Panc1 (cell line): ENCODE measurements at regions not wholly inside any gene's neighbourhood (a gene's known extent, or its start where the extent isn't known, plus 50 kb on each side); places are given as distances from the start of the nearest gene placed in this dataset.

Experiments
- ATAC-seq: fragments of 200-7000 bp; cut with Tn5 transposase; 2 replicates; pipeline ENCODE4 v1.9.1; 2020; ENCODE audit warnings: mild to moderate bottlenecking, moderate library complexity
- BruUV-seq: library from RNA; stranded (reverse); fragments of 400-500 nt; replicated peaks from 2 replicates; lab custom pipeline; 2021; lab: Mats Ljungman, UMichigan
- CTCF ChIA-PET: fragments of 300-600 bp; sonication (Branson Sonifier 250); formaldehyde crosslinking; loops from one replicate; lab custom pipeline; 2022; ENCODE audit warnings: antibody characterized with exemption; lab: Charles Lee
- POLR2A ChIA-PET: fragments of 300-600 bp; sonication (Branson Sonifier 250); formaldehyde crosslinking; loops from one replicate; lab custom pipeline; 2022; ENCODE audit warnings: antibody characterized with exemption; lab: Charles Lee
- DNase-seq: peaks from one replicate; pipeline ENCODE4 v3.0.0-alpha.2; 2010; ENCODE audit warnings: low read depth, low spot score
- H3K27ac ChIP-seq: 2 replicates; pipeline ENCODE4 v1.5.1; 2011; ENCODE audit warnings: mild to moderate bottlenecking, low read length, inconsistent platforms
- H3K27me3 ChIP-seq: fragments of 200-500 bp; sonication (Bioruptor generic); 2 replicates; pipeline ENCODE4 v1.6.0; 2014; ENCODE audit warnings: low read length, inconsistent platforms; ENCODE audit not compliant: control insufficient read depth, insufficient read depth
- H3K36me3 ChIP-seq: fragments of 200-500 bp; sonication (Bioruptor generic); 2 replicates; pipeline ENCODE4 v1.5.1; 2014; ENCODE audit warnings: inconsistent platforms, mild to moderate bottlenecking, low read length, moderate library complexity; ENCODE audit not compliant: control insufficient read depth, insufficient read depth
- H3K4me1 ChIP-seq: 2 replicates; pipeline ENCODE4 v1.5.1; 2011; ENCODE audit warnings: inconsistent platforms, mild to moderate bottlenecking, low read length, moderate library complexity; ENCODE audit not compliant: control insufficient read depth, insufficient read depth
- H3K4me3 ChIP-seq, 2 experiments: 2 replicates each; pipeline ENCODE4 v1.5.1; 2011 to 2012; ENCODE audit warnings: low read depth in 2 of 2, low read length in 2 of 2, mild to moderate bottlenecking in 2 of 2, inconsistent platforms in 1 of 2, moderate library complexity in 1 of 2
- H3K9me3 ChIP-seq: fragments of 200-500 bp; sonication (Bioruptor generic); 2 replicates; pipeline ENCODE4 v1.5.1; 2014; ENCODE audit warnings: low read depth, mild to moderate bottlenecking, inconsistent platforms, low read length, moderate library complexity; ENCODE audit not compliant: control insufficient read depth, insufficient read depth
- POLR2AphosphoS5 ChIP-seq: IDR thresholded peaks from 2 replicates; pipeline ENCODE4 v1.6.1; 2012; ENCODE audit warnings: mild to moderate bottlenecking, low read depth, low read length, moderate library complexity
- SIN3A ChIP-seq: IDR thresholded peaks from 2 replicates; pipeline ENCODE4 v1.6.1; 2012; ENCODE audit warnings: low read depth, mild to moderate bottlenecking, low read length, moderate library complexity, borderline replicate concordance; ENCODE audit not compliant: insufficient read depth
- TCF7L2 ChIP-seq: IDR thresholded peaks from 2 replicates; pipeline ENCODE4 v1.6.1; 2011; ENCODE audit warnings: mild to moderate bottlenecking, low read depth, low read length, inconsistent platforms
- in situ Hi-C: cut with HindIII; loops from 2 replicates; pipeline ENCODE4 v1.10.0; 2016; ENCODE audit warnings: low sequenced_read_pairs, low pct_unique_long_range_greater_than_20kb
- intact Hi-C: fragments of 100-400 bp; cut with micrococcal nuclease; formaldehyde crosslinking; loops from one replicate; pipeline ENCODE4 v1.10.0; 2022; ENCODE audit not compliant: unreplicated experiment
- TF ChIP-seq, protein P1 (sequence below): fragments of 450-650 bp; IDR thresholded peaks from 2 replicates; pipeline ENCODE4 v1.5.1; 2017; ENCODE audit warnings: mild to moderate bottlenecking
- TF ChIP-seq, protein P2 (sequence below), 2 experiments: IDR thresholded peaks; 2 replicates each; pipeline ENCODE4 v1.6.1; 2011 to 2012; ENCODE audit warnings: low read depth in 2 of 2, control low read depth in 1 of 2, low read length in 1 of 2, mild to moderate bottlenecking in 1 of 2, moderate library complexity in 1 of 2; ENCODE audit not compliant: insufficient read depth in 1 of 2

DNA sequence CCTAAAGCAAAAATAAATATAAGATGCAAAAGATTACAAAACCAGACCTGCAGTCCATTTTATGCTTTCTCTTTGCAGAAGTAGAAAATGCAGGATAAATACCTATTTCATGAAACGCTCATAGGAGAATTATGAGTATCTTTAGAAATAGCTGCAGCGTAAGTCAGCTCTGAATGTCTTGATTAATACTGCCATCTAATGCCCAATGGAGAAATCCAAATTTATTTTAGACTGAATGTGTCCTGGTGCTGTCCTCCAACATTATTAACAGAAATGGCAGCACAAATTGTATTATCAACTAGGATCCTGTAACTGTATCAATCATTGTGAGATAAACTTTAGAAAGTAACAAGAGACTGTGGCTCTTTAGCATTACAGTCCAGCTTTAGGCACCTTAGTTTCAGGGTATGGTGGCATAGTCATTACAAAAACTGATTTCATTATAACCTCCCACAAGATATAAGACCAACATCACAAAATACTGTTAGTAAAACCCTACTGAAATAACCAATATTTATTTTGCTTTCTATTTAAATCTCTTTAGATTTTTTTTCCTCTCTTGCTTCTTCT is 162.1 kb upstream of the MIR17HG start:
- H3K36me3 ChIP-seq: no peaks in the 10 kb centered on the region
- no peaks in the 10 kb centered on the region for H3K9me3 ChIP-seq
- intact Hi-C loops: loop anchor here (2.0 kb wide), 1 partner anchor 51 kb away; no protein-coding TSS in a partner anchor
- CTCF ChIA-PET: interaction anchor here (0.7 to 1.1 kb wide), 2 partner anchors 19 to 108 kb away, joined by 3 read pairs; no protein-coding TSS in a partner anchor
- H3K27ac ChIP-seq: no peak overlapping the region
- in situ Hi-C loops: no loop called here
- DNase-seq: no peak
- no peak for ATAC-seq
- TF ChIP-seq SIN3A: no peak
- TF ChIP-seq, protein P1, sequence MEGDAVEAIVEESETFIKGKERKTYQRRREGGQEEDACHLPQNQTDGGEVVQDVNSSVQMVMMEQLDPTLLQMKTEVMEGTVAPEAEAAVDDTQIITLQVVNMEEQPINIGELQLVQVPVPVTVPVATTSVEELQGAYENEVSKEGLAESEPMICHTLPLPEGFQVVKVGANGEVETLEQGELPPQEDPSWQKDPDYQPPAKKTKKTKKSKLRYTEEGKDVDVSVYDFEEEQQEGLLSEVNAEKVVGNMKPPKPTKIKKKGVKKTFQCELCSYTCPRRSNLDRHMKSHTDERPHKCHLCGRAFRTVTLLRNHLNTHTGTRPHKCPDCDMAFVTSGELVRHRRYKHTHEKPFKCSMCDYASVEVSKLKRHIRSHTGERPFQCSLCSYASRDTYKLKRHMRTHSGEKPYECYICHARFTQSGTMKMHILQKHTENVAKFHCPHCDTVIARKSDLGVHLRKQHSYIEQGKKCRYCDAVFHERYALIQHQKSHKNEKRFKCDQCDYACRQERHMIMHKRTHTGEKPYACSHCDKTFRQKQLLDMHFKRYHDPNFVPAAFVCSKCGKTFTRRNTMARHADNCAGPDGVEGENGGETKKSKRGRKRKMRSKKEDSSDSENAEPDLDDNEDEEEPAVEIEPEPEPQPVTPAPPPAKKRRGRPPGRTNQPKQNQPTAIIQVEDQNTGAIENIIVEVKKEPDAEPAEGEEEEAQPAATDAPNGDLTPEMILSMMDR: peak; percentile 26; the same call in 1 of the 2 replicates
- H3K4me3 ChIP-seq: no peak overlapping the region
- POLR2A ChIA-PET: no interaction called here
- no TSS peak for BruUV-seq
- H3K4me1 ChIP-seq: no peaks in the 10 kb centered on the region
- no peaks in the 10 kb centered on the region for H3K27me3 ChIP-seq

DNA sequence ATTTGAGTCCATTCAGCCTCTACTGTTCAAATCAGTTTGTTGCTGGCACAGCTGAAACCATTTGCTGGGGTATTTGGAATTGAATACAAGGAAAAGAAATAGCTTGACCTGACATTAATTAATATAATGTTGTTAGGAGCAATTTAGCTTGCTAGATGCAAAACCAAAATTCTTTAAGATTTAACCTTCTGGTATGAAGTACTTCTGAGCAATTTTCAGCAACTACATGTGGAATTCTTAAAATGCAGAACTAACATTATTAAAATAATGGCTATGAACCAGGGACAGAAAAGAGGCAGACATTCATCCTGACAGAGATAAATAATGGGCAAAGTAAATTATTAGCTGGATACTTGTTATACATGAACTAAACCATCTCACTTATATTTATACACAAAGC is 160.0 kb upstream of the MIR17HG start:
- in situ Hi-C loops (no loop called here), intact Hi-C loops (no loop called here)
- ATAC-seq (no peak), DNase-seq (no peak)
- no peak overlapping the region for H3K27ac ChIP-seq
- no peak overlapping the region for H3K4me3 ChIP-seq
- H3K4me1 ChIP-seq: no peaks in the 10 kb centered on the region
- ChIA-PET CTCF (no interaction called here), POLR2A (no interaction called here)
- H3K27me3 ChIP-seq: no peaks in the 10 kb centered on the region
- no peak for TF ChIP-seq POLR2AphosphoS5
- TF ChIP-seq TCF7L2: no peak
- TF ChIP-seq, protein P1: no peak
- TF ChIP-seq, protein P2, sequence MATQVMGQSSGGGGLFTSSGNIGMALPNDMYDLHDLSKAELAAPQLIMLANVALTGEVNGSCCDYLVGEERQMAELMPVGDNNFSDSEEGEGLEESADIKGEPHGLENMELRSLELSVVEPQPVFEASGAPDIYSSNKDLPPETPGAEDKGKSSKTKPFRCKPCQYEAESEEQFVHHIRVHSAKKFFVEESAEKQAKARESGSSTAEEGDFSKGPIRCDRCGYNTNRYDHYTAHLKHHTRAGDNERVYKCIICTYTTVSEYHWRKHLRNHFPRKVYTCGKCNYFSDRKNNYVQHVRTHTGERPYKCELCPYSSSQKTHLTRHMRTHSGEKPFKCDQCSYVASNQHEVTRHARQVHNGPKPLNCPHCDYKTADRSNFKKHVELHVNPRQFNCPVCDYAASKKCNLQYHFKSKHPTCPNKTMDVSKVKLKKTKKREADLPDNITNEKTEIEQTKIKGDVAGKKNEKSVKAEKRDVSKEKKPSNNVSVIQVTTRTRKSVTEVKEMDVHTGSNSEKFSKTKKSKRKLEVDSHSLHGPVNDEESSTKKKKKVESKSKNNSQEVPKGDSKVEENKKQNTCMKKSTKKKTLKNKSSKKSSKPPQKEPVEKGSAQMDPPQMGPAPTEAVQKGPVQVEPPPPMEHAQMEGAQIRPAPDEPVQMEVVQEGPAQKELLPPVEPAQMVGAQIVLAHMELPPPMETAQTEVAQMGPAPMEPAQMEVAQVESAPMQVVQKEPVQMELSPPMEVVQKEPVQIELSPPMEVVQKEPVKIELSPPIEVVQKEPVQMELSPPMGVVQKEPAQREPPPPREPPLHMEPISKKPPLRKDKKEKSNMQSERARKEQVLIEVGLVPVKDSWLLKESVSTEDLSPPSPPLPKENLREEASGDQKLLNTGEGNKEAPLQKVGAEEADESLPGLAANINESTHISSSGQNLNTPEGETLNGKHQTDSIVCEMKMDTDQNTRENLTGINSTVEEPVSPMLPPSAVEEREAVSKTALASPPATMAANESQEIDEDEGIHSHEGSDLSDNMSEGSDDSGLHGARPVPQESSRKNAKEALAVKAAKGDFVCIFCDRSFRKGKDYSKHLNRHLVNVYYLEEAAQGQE (IDR thresholded peaks at IDR 0.05; ENCODE audit: insufficient read depth in 1 of 2, low read depth in 2 of 2, low read length in 1 of 2): no peak
- TF ChIP-seq SIN3A: no peak
- H3K36me3 ChIP-seq: no peaks in the 10 kb centered on the region
- no peaks in the 10 kb centered on the region for H3K9me3 ChIP-seq
- BruUV-seq: no TSS peak
